A549 (cell line): ENCODE measurements at regions not wholly inside any gene's neighbourhood (a gene's known extent, or its start where the extent isn't known, plus 50 kb on each side); places are given as distances from the start of the nearest gene placed in this dataset.

ENCODE experiments used
- CHD2 ChIP-seq: fragments of 150-350 bp; IDR thresholded peaks from 2 replicates; pipeline ENCODE4 v1.6.1; 2014; ENCODE audit warnings: low read length; ENCODE audit not compliant: partially characterized antibody
- CHD4 ChIP-seq: fragments of 200-600 bp; sonication (generic); IDR thresholded peaks from 2 replicates; pipeline ENCODE4 v1.6.1; 2016; ENCODE audit warnings: antibody characterized with exemption, mild to moderate bottlenecking, borderline replicate concordance
- CTCF ChIP-seq: fragments of >200 bp; sonication (Bioruptor Twin); formaldehyde crosslinking; IDR thresholded peaks from 3 replicates; pipeline ENCODE4 v1.5.1; 2016
- FOSL2 ChIP-seq, 2 experiments: fragments of 450-650 bp in 1 of 2; fragments of >200 bp in 1 of 2; sonication (Bioruptor Twin) in 1 of 2; formaldehyde crosslinking; IDR thresholded peaks; 2 replicates each; pipeline versions ENCODE4 v1.5.0 to v1.6.1; 2016 to 2020; ENCODE audit warnings: mild to moderate bottlenecking in 1 of 2, moderate library complexity in 1 of 2
- GATA3 ChIP-seq: IDR thresholded peaks from 2 replicates; pipeline ENCODE4 v1.6.1; 2012; ENCODE audit warnings: borderline replicate concordance
- POLR2AphosphoS2 ChIP-seq: conservative IDR thresholded peaks from 2 replicates; pipeline ENCODE4 v1.6.1; 2012; ENCODE audit warnings: low read length, improper control_type of control experiment, inconsistent platforms
- ZC3H11A ChIP-seq: fragments of 450-650 bp; IDR thresholded peaks from 2 replicates; pipeline ENCODE4 v1.6.1; 2014; ENCODE audit warnings: antibody characterized with exemption, mild to moderate bottlenecking

DNA sequence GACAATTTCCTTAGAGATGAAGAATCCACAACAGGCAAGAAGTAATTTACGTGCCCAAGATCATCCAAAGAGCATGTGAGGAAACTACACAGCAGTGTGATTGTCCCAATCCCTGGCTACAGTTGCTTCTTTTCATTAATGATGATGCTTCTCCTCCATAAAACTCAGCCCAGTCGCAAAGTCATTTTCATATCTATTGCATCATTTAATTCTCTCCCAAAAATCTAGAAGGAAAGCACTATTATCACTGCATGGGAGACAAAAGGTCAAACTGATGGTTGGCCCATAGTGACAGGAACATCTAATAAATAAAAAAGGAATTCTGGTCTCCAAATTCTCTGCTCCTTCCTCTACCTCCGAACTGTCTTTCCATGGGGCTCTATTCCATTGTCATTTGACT, 103.5 kb upstream of the SERP2 start:
- TF ChIP-seq CTCF: no peak
- no peak for TF ChIP-seq CHD2
- no peak for TF ChIP-seq GATA3
- no peak for TF ChIP-seq POLR2AphosphoS2
- no peak for TF ChIP-seq ZC3H11A
- no peak for TF ChIP-seq FOSL2 (IDR thresholded peaks at IDR 0.05)
- TF ChIP-seq FOSL2 (CRISPR knock-in tag; IDR thresholded peaks at IDR 0.05): no peak
- TF ChIP-seq CHD4: no peak
